WTC11 (cell line): ENCODE measurements at regions not wholly inside any gene's neighbourhood (a gene's known extent, or its start where the extent isn't known, plus 50 kb on each side); places are given as distances from the start of the nearest gene placed in this dataset.
"Not testable (repeated sequence)": the region's sequence is repeated elsewhere in the genome, so short reads cannot be mapped to it uniquely, and the experiment has no call there.

Experiments
- ATAC-seq: fragments of 200-7000 bp; cut with Tn5 transposase; 2 replicates; pipeline ENCODE4 v1.10.0; 2021; ENCODE audit warnings: mild to moderate bottlenecking, moderate library complexity
- CTCF ChIA-PET: fragments of 300-600 bp; sonication (Branson Sonifier 250); formaldehyde crosslinking; loops from one replicate; lab custom pipeline; 2021; ENCODE audit warnings: antibody characterized with exemption; lab: Charles Lee
- POLR2A ChIA-PET: fragments of 350-600 bp; sonication (Branson Sonifier 250); formaldehyde crosslinking; loops from one replicate; lab custom pipeline; 2021; ENCODE audit warnings: antibody characterized with exemption; lab: Charles Lee
- DNase-seq: peaks from one replicate; pipeline ENCODE4 v3.0.0; 2021; ENCODE audit warnings: low spot score
- H3K27ac Mint-ChIP-seq: 2 replicates; pipeline ENCODE4 v1.8.0; 2021; ENCODE audit warnings: mixed read lengths
- H3K27me3 Mint-ChIP-seq: 2 replicates; pipeline ENCODE4 v1.8.0; 2021; ENCODE audit warnings: low read depth, mild to moderate bottlenecking, moderate library complexity, mixed read lengths
- H3K36me3 Mint-ChIP-seq: 2 replicates; pipeline ENCODE4 v1.8.0; 2021; ENCODE audit warnings: mixed read lengths
- H3K4me1 Mint-ChIP-seq: 2 replicates; pipeline ENCODE4 v1.8.0; 2022; ENCODE audit warnings: mixed read lengths
- H3K4me3 Mint-ChIP-seq: 2 replicates; pipeline ENCODE4 v1.8.0; 2021; ENCODE audit warnings: mild to moderate bottlenecking, moderate library complexity, mixed read lengths
- H3K9me3 Mint-ChIP-seq: 2 replicates; pipeline ENCODE4 v1.8.0; 2021; ENCODE audit warnings: mixed read lengths
- ARID4B ChIP-seq: sonication (generic); formaldehyde crosslinking; IDR thresholded peaks from 2 replicates; pipeline ENCODE4 v1.8.0; 2023; ENCODE audit warnings: missing genetic modification reagents, mild to moderate bottlenecking, borderline replicate concordance
- CTCF ChIP-seq: fragments of 200-600 bp; IDR thresholded peaks from 2 replicates; pipeline ENCODE4 v1.8.0; 2022; ENCODE audit warnings: antibody characterized with exemption
- E2F1 ChIP-seq: sonication (generic); formaldehyde crosslinking; IDR thresholded peaks from 2 replicates; pipeline ENCODE4 v1.8.0; 2022; ENCODE audit warnings: mild to moderate bottlenecking, missing genetic modification reagents
- ERG ChIP-seq: fragments of 250-450 bp; sonication (Bioruptor Pico); IDR thresholded peaks from 2 replicates; pipeline ENCODE4 v1.8.0; 2021; ENCODE audit warnings: mild to moderate bottlenecking
- ETV6 ChIP-seq: sonication (generic); formaldehyde crosslinking; IDR thresholded peaks from 2 replicates; pipeline ENCODE4 v1.8.1; 2022; ENCODE audit warnings: mild to moderate bottlenecking, missing genetic modification reagents
- FOXJ3 ChIP-seq: sonication (generic); formaldehyde crosslinking; IDR thresholded peaks from 2 replicates; pipeline ENCODE4 v1.9.0; 2021; ENCODE audit warnings: missing genetic modification reagents, mild to moderate bottlenecking, borderline replicate concordance
- HMGXB4 ChIP-seq: sonication (generic); formaldehyde crosslinking; IDR thresholded peaks from 2 replicates; pipeline ENCODE4 v1.8.1; 2023; ENCODE audit warnings: mild to moderate bottlenecking, moderate library complexity, missing genetic modification reagents
- IRF1 ChIP-seq: sonication (generic); formaldehyde crosslinking; IDR thresholded peaks from 2 replicates; pipeline ENCODE4 v1.8.0; 2023; ENCODE audit warnings: missing genetic modification reagents
- NFYB ChIP-seq: sonication (generic); formaldehyde crosslinking; conservative IDR thresholded peaks from 2 replicates; pipeline ENCODE4 v1.8.0; 2022; ENCODE audit warnings: low read depth, missing genetic modification reagents
- NR2C2 ChIP-seq: sonication (generic); formaldehyde crosslinking; IDR thresholded peaks from 2 replicates; pipeline ENCODE4 v1.8.0; 2022; ENCODE audit warnings: mild to moderate bottlenecking, missing genetic modification reagents
- SMAD4 ChIP-seq: sonication (generic); formaldehyde crosslinking; IDR thresholded peaks from 2 replicates; pipeline ENCODE4 v1.8.0; 2022; ENCODE audit warnings: mild to moderate bottlenecking, missing genetic modification reagents
- SP1 ChIP-seq: sonication (generic); formaldehyde crosslinking; conservative IDR thresholded peaks from 2 replicates; pipeline ENCODE4 v1.8.1; 2022; ENCODE audit warnings: missing genetic modification reagents
- TCF7 ChIP-seq: sonication (generic); formaldehyde crosslinking; IDR thresholded peaks from 2 replicates; pipeline ENCODE4 v1.8.0; 2022; ENCODE audit warnings: mild to moderate bottlenecking, low read depth, missing genetic modification reagents, moderate library complexity
- TEAD1 ChIP-seq: sonication (generic); formaldehyde crosslinking; IDR thresholded peaks from 2 replicates; pipeline ENCODE4 v1.8.0; 2022; ENCODE audit warnings: mild to moderate bottlenecking, missing genetic modification reagents
- ZBTB21 ChIP-seq: sonication (generic); formaldehyde crosslinking; IDR thresholded peaks from 2 replicates; pipeline ENCODE4 v1.8.1; 2023; ENCODE audit warnings: mild to moderate bottlenecking, missing genetic modification reagents, borderline replicate concordance
- ZBTB43 ChIP-seq: sonication (generic); formaldehyde crosslinking; IDR thresholded peaks from 2 replicates; pipeline ENCODE4 v1.8.1; 2023; ENCODE audit warnings: mild to moderate bottlenecking, missing genetic modification reagents
- ZNF396 ChIP-seq: fragments of 250-450 bp; sonication (Bioruptor Pico); IDR thresholded peaks from 2 replicates; pipeline ENCODE4 v1.8.0; 2021; ENCODE audit warnings: mild to moderate bottlenecking, moderate library complexity, borderline replicate concordance
- ZNF416 ChIP-seq: fragments of 250-450 bp; sonication (Bioruptor Pico); IDR thresholded peaks from 2 replicates; pipeline ENCODE4 v1.9.0; 2021; ENCODE audit warnings: mild to moderate bottlenecking, inconsistent platforms
- ZNF671 ChIP-seq: fragments of 250-450 bp; sonication (Bioruptor Pico); IDR thresholded peaks from 2 replicates; pipeline ENCODE4 v1.8.0; 2021; ENCODE audit warnings: mild to moderate bottlenecking
- ZSCAN18 ChIP-seq: fragments of 250-450 bp; sonication (Bioruptor Pico); IDR thresholded peaks from 2 replicates; pipeline ENCODE4 v2.1.2; 2022; ENCODE audit warnings: mild to moderate bottlenecking, moderate library complexity

GRCh38 chr3:81816473-81817250 is 55.2 kb upstream of the GBE1 start:
- Mint-ChIP-seq H3K36me3 (peaks cover 15% of the 10 kb centered on the region), H3K4me1 (peaks cover 5% of the 10 kb centered on the region), H3K27ac (no peak overlapping the region), H3K9me3 (peaks cover 42% of the 10 kb centered on the region), H3K4me3 (no peak overlapping the region), H3K27me3 (no peaks in the 10 kb centered on the region; the same call in 1 of the 2 replicates)
- POLR2A ChIA-PET, result no interaction called here
- CTCF ChIA-PET, result no interaction called here
- DNase-seq, result no peak
- no peak for TF ChIP-seq E2F1
- no peak for TF ChIP-seq NR2C2
- TF ChIP-seq ZNF396, result no peak
- no peak for TF ChIP-seq FOXJ3 (CRISPR knock-in tag)
- no peak for TF ChIP-seq ETV6 (CRISPR knock-in tag)
- TF ChIP-seq ARID4B, result no peak
- TF ChIP-seq SMAD4 (CRISPR knock-in tag), result no peak
- TF ChIP-seq IRF1 (CRISPR knock-in tag), result no peak
- no peak for TF ChIP-seq ZNF416 (CRISPR knock-in tag)
- no peak for TF ChIP-seq ZNF671 (CRISPR knock-in tag)
- no peak for TF ChIP-seq ZBTB21 (CRISPR knock-in tag)
- no peak for TF ChIP-seq ZBTB43 (CRISPR knock-in tag)
- TF ChIP-seq SP1 (CRISPR knock-in tag), result no peak
- TF ChIP-seq CTCF, result no peak
- TF ChIP-seq TCF7 (CRISPR knock-in tag), result no peak
- TF ChIP-seq TEAD1 (CRISPR knock-in tag), result no peak
- no peak for TF ChIP-seq HMGXB4 (CRISPR knock-in tag)
- no peak for TF ChIP-seq ZSCAN18 (CRISPR knock-in tag)
- TF ChIP-seq ERG (CRISPR knock-in tag), result no peak
- TF ChIP-seq NFYB (CRISPR knock-in tag), result no peak
- peak; percentile 26; the same call in 1 of the 2 replicates for ATAC-seq

GRCh38 chr3:81812098-81812497 is 50.7 kb upstream of the GBE1 start:
- POLR2A ChIA-PET, DNase-seq, H3K27me3 Mint-ChIP-seq, H3K27ac Mint-ChIP-seq, H3K4me3 Mint-ChIP-seq, ATAC-seq, CTCF ChIA-PET, H3K4me1 Mint-ChIP-seq: not testable (repeated sequence)
- Mint-ChIP-seq H3K36me3 (peaks cover 14% of the 10 kb centered on the region), H3K9me3 (peaks cover 20% of the 10 kb centered on the region)
